SK-N-MC (cell line): ENCODE measurements at regions not wholly inside any gene's neighbourhood (a gene's known extent, or its start where the extent isn't known, plus 50 kb on each side); places are given as distances from the start of the nearest gene placed in this dataset.

ENCODE experiments used
- DNase-seq: peaks from one replicate; pipeline ENCODE4 v3.0.0-alpha.2; 2011; ENCODE audit warnings: low read depth, low spot score
- H3K27ac ChIP-seq: fragments of 200-600 bp; sonication (generic); 2 replicates; pipeline ENCODE4 v1.5.1; 2016; ENCODE audit warnings: mixed run types
- H3K36me3 ChIP-seq: fragments of 200-600 bp; sonication (generic); 2 replicates; pipeline ENCODE4 v1.6.1; 2017; ENCODE audit warnings: antibody characterized with exemption, low read length, mixed read lengths; ENCODE audit not compliant: insufficient read depth
- H3K4me3 ChIP-seq: fragments of 200-600 bp; sonication (generic); 2 replicates; pipeline ENCODE4 v1.5.1; 2016
- H3K9ac ChIP-seq: fragments of 200-600 bp; sonication (generic); 2 replicates; pipeline ENCODE4 v1.8.0; 2017; ENCODE audit warnings: mixed run types, mixed read lengths; ENCODE audit not compliant: insufficient read length
- H3K9me3 ChIP-seq: fragments of 200-600 bp; sonication (generic); 2 replicates; pipeline ENCODE4 v1.6.1; 2017; ENCODE audit warnings: low read depth, mild to moderate bottlenecking, antibody characterized with exemption, low read length, moderate library complexity, mixed read lengths
- EZH2 ChIP-seq: fragments of 200-600 bp; sonication (generic); IDR thresholded peaks from one replicate; pipeline ENCODE4 v1.6.1; 2017; ENCODE audit warnings: antibody characterized with exemption
- FOXP2 ChIP-seq: optimal IDR thresholded peaks from 2 replicates; pipeline ENCODE3; 2011; ENCODE audit warnings: mild to moderate bottlenecking, moderate library complexity; ENCODE audit not compliant: insufficient read depth; ENCODE audit errors: extremely low read length, control extremely low read depth
- POLR2AphosphoS5 ChIP-seq: IDR thresholded peaks from 2 replicates; pipeline ENCODE4 v1.6.1; 2012; ENCODE audit warnings: mild to moderate bottlenecking, low read depth, low read length, borderline replicate concordance

DNA sequence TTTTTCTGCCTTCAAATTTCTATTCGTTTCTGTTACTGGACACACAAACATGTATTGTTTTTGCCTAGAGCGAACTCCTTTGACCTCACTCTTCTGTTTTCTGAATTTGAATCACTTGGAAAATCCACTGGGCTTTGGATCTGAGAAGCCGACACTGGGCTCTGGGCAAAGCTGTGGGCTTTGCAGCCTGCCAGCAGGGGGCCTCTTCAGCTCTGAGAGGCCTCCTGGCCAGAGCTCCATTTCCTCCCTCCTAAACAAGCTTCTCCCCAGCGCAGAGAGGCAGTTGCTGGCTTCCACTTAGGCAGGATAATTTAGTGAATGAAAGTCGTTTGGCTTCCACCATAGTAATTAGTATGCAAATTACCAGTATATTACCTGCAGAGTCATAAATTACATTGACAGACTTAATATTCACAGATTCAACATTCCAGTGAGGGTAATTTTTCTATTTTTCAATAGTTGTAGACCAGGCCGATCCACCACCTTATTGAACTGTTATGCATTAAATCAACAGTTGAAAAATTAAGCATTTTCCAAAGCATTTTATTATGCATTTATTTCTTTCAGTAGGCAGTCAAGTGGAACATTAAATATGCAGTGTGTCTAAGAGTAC lies 104.0 kb upstream of the ZNF366 start:
- Histone ChIP-seq H3K4me3 (no peak overlapping the region; the same call in 1 of the 2 replicates), H3K36me3 (no peaks in the 10 kb centered on the region), H3K9ac (no peak overlapping the region), H3K27ac (no peak overlapping the region), H3K9me3 (no peaks in the 10 kb centered on the region)
- TF ChIP-seq POLR2AphosphoS5, result no peak
- TF ChIP-seq FOXP2, result no peak
- no peak for TF ChIP-seq EZH2
- DNase-seq, result no peak

DNA sequence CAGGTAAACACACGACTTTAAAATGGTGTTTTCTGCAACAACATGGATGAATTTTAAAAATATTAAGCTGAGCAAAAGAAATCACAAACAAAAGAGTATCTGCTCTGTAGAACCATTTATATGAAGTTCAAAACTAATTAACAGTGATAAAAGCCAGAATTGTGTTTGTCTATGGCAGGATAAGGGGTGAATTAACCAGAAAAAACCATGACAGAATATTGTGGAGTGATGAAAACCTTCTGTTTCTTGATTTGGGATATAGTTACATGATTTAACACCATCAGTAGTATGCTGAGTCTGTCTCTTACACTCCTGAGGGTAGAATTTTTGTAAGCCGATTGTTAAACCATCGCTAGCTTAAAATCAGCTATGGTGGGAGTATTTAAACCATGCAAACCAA lies 101.7 kb upstream of the ZNF366 start:
- Histone ChIP-seq H3K4me3 (no peak overlapping the region), H3K36me3 (no peaks in the 10 kb centered on the region), H3K27ac (no peak overlapping the region), H3K9me3 (no peaks in the 10 kb centered on the region), H3K9ac (no peak overlapping the region)
- TF ChIP-seq FOXP2 (no peak), EZH2 (no peak), POLR2AphosphoS5 (no peak)
- DNase-seq, result no peak

DNA sequence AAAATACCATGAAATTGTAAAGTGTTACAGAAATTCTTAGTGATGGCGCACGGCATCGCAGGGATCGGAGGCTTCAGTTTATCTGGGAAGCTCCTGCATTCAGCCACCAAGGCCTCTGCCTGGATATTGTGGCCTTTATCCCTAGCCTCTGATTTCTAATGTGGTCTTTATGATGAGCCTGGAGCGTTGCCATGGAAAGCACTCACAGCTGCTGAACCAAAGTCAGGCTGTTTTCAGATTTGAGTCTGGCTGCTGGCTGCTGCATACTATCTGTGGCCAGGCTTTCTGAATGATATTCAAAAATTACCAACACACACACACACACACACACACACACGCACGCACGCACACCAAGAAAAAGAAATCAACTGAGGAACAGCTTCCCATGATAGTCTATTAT lies 101.1 kb upstream of the ZNF366 start:
- TF ChIP-seq POLR2AphosphoS5 (no peak), FOXP2 (no peak), EZH2 (no peak)
- Histone ChIP-seq H3K36me3 (no peaks in the 10 kb centered on the region), H3K9ac (no peak overlapping the region), H3K4me3 (no peak overlapping the region), H3K27ac (no peak overlapping the region), H3K9me3 (no peaks in the 10 kb centered on the region)
- no peak for DNase-seq

DNA sequence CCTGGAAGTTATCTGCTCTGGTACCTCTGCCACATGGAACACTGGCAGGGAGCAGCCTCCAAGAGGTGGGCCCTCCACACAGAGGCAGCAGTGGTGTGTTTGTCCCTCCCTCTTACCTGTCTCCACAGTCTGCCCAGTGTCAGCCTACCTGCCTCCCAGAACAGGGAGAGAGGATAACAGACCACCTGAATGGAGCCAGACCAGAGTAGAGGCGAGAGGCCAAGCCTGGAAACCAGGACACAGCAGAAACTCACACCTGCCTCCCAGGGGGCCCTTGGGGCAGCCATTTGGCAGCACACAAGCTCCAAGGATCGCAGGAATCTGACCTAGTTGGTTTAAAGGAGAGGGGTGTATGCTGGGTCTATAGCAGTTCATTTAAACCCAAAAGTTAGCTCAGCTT lies 100.2 kb upstream of the ZNF366 start:
- TF ChIP-seq FOXP2 (no peak), POLR2AphosphoS5 (no peak), EZH2 (no peak)
- H3K9ac ChIP-seq, result no peak overlapping the region
- no peaks in the 10 kb centered on the region for H3K36me3 ChIP-seq
- no peaks in the 10 kb centered on the region for H3K9me3 ChIP-seq
- DNase-seq, result no peak
- H3K4me3 ChIP-seq, result no peak overlapping the region
- H3K27ac ChIP-seq, result no peak overlapping the region

DNA sequence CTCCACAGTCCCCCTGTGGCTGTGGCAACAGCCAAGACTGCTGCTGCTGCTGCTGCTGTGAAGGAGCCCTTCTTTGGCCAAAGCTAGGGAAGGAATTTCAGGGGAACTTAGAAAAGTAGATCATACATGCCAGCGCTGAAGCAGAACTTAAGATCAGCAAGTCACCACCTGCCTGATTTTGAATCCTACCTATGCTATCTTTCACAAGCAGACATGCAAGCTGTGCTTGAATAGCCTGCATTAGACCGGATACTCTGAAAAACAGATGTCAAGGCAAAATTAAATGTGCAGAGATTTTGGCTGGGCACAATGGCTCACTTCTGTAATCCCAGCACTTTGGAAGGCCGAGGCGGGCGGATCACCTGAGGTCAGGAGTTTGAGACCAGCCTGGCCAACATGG lies 99.3 kb upstream of the ZNF366 start:
- no peak overlapping the region for H3K9ac ChIP-seq
- no peak for TF ChIP-seq POLR2AphosphoS5
- TF ChIP-seq EZH2, result no peak
- TF ChIP-seq FOXP2, result no peak
- DNase-seq, result no peak
- no peak overlapping the region for H3K4me3 ChIP-seq
- no peaks in the 10 kb centered on the region for H3K9me3 ChIP-seq
- H3K27ac ChIP-seq, result no peak overlapping the region
- no peaks in the 10 kb centered on the region for H3K36me3 ChIP-seq

DNA sequence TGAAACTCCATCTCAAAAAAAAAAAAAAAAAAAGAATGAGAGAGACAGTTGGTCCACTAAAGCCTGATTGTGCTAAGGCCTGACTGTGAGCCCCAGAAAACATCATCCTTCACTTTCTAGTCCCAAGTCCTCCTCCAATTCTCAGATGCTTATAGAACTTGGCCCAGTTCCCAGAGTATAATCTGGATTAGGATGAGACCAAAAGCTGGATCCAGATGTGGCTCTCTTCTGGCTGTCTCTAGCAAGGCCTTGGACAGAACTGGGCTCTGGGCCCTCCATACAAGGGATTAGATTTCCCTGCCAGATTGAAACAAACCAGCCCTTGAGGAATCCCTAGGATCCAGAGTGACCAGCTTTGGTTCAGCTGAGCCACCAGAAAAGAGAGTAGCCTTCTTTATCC lies 98.4 kb upstream of the ZNF366 start:
- H3K9ac ChIP-seq, result no peak overlapping the region
- TF ChIP-seq EZH2 (no peak), FOXP2 (no peak), POLR2AphosphoS5 (no peak)
- H3K4me3 ChIP-seq, result no peak overlapping the region
- H3K36me3 ChIP-seq, result no peaks in the 10 kb centered on the region
- H3K9me3 ChIP-seq, result no peaks in the 10 kb centered on the region
- DNase-seq, result no peak
- no peak overlapping the region for H3K27ac ChIP-seq

DNA sequence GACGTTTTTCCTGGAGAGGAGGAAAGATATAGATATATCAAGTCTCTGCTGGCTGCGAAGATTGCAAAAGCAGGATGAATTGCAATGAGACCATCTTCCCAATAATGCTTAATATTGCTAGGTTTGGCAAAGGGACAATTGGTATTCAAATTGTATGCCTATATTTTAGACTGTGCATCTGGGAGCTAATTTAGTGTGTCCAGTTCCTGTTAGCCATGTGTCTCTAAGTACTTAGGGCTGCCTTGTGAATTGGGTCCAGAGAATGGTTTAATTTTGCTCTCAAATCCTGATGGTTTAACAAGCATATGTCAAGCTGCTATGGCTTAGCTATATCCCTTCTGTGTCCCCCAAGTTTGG lies 97.6 kb upstream of the ZNF366 start:
- DNase-seq, result no peak
- Histone ChIP-seq H3K9me3 (no peaks in the 10 kb centered on the region), H3K27ac (no peak overlapping the region), H3K4me3 (no peak overlapping the region), H3K36me3 (no peaks in the 10 kb centered on the region), H3K9ac (no peak overlapping the region)
- TF ChIP-seq FOXP2, result no peak
- no peak for TF ChIP-seq POLR2AphosphoS5
- no peak for TF ChIP-seq EZH2

DNA sequence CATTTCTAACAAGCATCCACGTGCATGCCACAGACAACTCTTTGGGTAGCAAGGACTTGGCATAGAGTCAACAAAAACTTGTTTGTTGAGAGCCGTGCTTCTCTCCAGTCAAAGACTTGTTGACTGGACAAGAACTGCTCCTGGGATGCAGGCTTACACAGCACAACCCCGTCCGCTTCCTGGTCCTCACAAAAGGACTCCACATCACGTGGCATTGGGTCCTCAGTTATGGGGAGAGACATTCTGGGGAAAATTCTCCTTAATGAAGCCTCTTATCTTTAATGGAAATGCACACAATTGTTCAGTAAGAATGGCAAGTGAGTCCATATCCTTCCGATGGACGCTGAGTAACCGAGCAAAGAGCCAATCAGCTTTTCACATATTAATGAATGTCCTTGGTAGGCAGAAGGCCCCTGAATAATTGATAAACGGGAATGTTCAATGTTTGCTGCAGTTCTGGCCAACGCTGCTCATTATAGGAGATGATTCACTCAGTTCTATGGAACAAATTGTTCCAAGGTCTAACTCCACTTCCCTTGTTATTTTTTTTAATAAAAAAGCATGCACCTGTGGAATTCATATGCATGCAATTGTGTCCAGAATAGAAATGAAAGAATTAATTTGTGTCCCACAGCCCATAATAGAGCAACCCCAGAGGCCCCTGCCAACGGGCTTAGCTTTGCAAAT lies 97.0 kb upstream of the ZNF366 start:
- Histone ChIP-seq H3K9ac (no peak overlapping the region), H3K4me3 (no peak overlapping the region), H3K27ac (no peak overlapping the region), H3K36me3 (no peaks in the 10 kb centered on the region), H3K9me3 (peaks cover under 1% of the 10 kb centered on the region; the same call in 1 of the 2 replicates)
- DNase-seq, result no peak
- TF ChIP-seq EZH2, result no peak
- TF ChIP-seq FOXP2, result no peak
- TF ChIP-seq POLR2AphosphoS5, result no peak
